Neuronal stem cell (in vitro differentiated cells): ENCODE measurements at regions not wholly inside any gene's neighbourhood (a gene's known extent, or its start where the extent isn't known, plus 50 kb on each side); places are given as distances from the start of the nearest gene placed in this dataset.

Source experiments
- DNase-seq: peaks from one replicate; pipeline ENCODE4 v3.0.0-alpha.2; 2013; ENCODE audit warnings: low spot score
- H2AFZ ChIP-seq: one replicate; pipeline ENCODE4 v1.6.1; 2013; ENCODE audit warnings: mild to moderate bottlenecking, low read length, inconsistent platforms
- H2AK5ac ChIP-seq: 2 replicates; pipeline ENCODE4 v1.6.1; 2013; ENCODE audit warnings: low read depth, mild to moderate bottlenecking, inconsistent platforms, low read length, moderate library complexity, mixed read lengths
- H2BK120ac ChIP-seq: 2 replicates; pipeline ENCODE4 v1.6.1; 2013; ENCODE audit warnings: low read depth, mild to moderate bottlenecking, inconsistent platforms, low read length, moderate library complexity, mixed read lengths
- H2BK12ac ChIP-seq: one replicate; pipeline ENCODE4 v1.6.1; 2013; ENCODE audit warnings: low read length, inconsistent platforms
- H2BK15ac ChIP-seq: 2 replicates; pipeline ENCODE4 v1.6.1; 2013; ENCODE audit warnings: mild to moderate bottlenecking, low read length, inconsistent platforms, mixed read lengths
- H2BK5ac ChIP-seq: one replicate; pipeline ENCODE4 v1.6.1; 2013; ENCODE audit warnings: inconsistent platforms, mild to moderate bottlenecking, low read length, moderate library complexity
- H3K14ac ChIP-seq: one replicate; pipeline ENCODE4 v1.6.1; 2013; ENCODE audit warnings: low read length, inconsistent platforms
- H3K18ac ChIP-seq: 2 replicates; pipeline ENCODE4 v1.6.1; 2013; ENCODE audit warnings: low read length, inconsistent platforms
- H3K23ac ChIP-seq: 2 replicates; pipeline ENCODE4 v1.6.1; 2013; ENCODE audit warnings: low read depth, mild to moderate bottlenecking, mixed read lengths, low read length, inconsistent platforms; ENCODE audit not compliant: poor library complexity
- H3K27ac ChIP-seq: replicated peaks from 3 replicates; pipeline ENCODE4 v1.5.1; 2013; ENCODE audit warnings: low read length, inconsistent platforms
- H3K27me3 ChIP-seq, 3 experiments: 2 replicates each; pipeline ENCODE4 v1.6.1; 2013; ENCODE audit warnings: low read length in 3 of 3, mild to moderate bottlenecking in 2 of 3, inconsistent platforms in 1 of 3, low read depth in 1 of 3, mixed read lengths in 1 of 3, moderate library complexity in 1 of 3; ENCODE audit not compliant: control insufficient read depth in 3 of 3, insufficient read depth in 3 of 3
- H3K36me3 ChIP-seq, 2 donors: replicated peaks in 1 of 2; 2 replicates each; pipeline ENCODE4 v1.6.1; 2013; ENCODE audit warnings: low read length in 2 of 2; ENCODE audit not compliant: control insufficient read depth in 2 of 2, insufficient read depth in 2 of 2
- H3K4ac ChIP-seq: 2 replicates; pipeline ENCODE4 v1.6.1; 2013; ENCODE audit warnings: inconsistent platforms, mild to moderate bottlenecking, low read length, moderate library complexity
- H3K4me1 ChIP-seq, 2 donors: 1 replicate in 1 of 2; 2 replicates in 1 of 2; pipeline ENCODE4 v1.6.1; 2013; ENCODE audit warnings: low read length in 2 of 2, low read depth in 1 of 2; ENCODE audit not compliant: control insufficient read depth in 2 of 2, insufficient read depth in 1 of 2
- H3K4me2 ChIP-seq: one replicate; pipeline ENCODE4 v1.6.1; 2013; ENCODE audit warnings: mild to moderate bottlenecking, low read length, inconsistent platforms; ENCODE audit not compliant: insufficient read depth, poor library complexity, severe bottlenecking
- H3K4me3 ChIP-seq, 2 donors: 2 replicates each; pipeline ENCODE4 v1.5.1; 2013; ENCODE audit warnings: low read length in 2 of 2, mild to moderate bottlenecking in 2 of 2, inconsistent platforms in 1 of 2, moderate library complexity in 1 of 2
- H3K79me1 ChIP-seq: one replicate; pipeline ENCODE4 v1.6.1; 2013; ENCODE audit warnings: low read depth, mild to moderate bottlenecking, inconsistent platforms, low read length, moderate library complexity
- H3K9ac ChIP-seq: one replicate; pipeline ENCODE4 v1.6.1; 2013; ENCODE audit warnings: mild to moderate bottlenecking, low read depth, low read length, inconsistent platforms; ENCODE audit not compliant: poor library complexity
- H3K9me3 ChIP-seq, 2 donors: replicated peaks in 1 of 2; 2 replicates each; pipeline versions ENCODE3 to v1.6.1; 2013; ENCODE audit warnings: low read length in 2 of 2, mild to moderate bottlenecking in 2 of 2, inconsistent platforms in 1 of 2, low read depth in 1 of 2, mixed read lengths in 1 of 2, moderate library complexity in 1 of 2; ENCODE audit not compliant: control insufficient read depth in 2 of 2, insufficient read depth in 1 of 2
- H4K8ac ChIP-seq: one replicate; pipeline ENCODE4 v1.6.1; 2013; ENCODE audit warnings: low read depth, mild to moderate bottlenecking, inconsistent platforms, low read length, moderate library complexity
- H4K91ac ChIP-seq: one replicate; pipeline ENCODE4 v1.6.1; 2013; ENCODE audit warnings: low read length, low read depth, mild to moderate bottlenecking, inconsistent platforms; ENCODE audit not compliant: poor library complexity
- WGBS, 2 donors: extraction: QIAGEN DNeasy Blood & Tissue Kit; methylation state at CpG; one replicate each; pipeline ENCODE4 v1.1.7; 2013; ENCODE audit warnings: missing lambda C conversion rate in 2 of 2, mixed read lengths in 1 of 2; ENCODE audit not compliant: insufficient read length in 2 of 2, insufficient replicate concordance in 1 of 2; ENCODE audit errors: extremely low coverage in 2 of 2; 5-methylcytosine and 5-hydroxymethylcytosine counted together

DNA sequence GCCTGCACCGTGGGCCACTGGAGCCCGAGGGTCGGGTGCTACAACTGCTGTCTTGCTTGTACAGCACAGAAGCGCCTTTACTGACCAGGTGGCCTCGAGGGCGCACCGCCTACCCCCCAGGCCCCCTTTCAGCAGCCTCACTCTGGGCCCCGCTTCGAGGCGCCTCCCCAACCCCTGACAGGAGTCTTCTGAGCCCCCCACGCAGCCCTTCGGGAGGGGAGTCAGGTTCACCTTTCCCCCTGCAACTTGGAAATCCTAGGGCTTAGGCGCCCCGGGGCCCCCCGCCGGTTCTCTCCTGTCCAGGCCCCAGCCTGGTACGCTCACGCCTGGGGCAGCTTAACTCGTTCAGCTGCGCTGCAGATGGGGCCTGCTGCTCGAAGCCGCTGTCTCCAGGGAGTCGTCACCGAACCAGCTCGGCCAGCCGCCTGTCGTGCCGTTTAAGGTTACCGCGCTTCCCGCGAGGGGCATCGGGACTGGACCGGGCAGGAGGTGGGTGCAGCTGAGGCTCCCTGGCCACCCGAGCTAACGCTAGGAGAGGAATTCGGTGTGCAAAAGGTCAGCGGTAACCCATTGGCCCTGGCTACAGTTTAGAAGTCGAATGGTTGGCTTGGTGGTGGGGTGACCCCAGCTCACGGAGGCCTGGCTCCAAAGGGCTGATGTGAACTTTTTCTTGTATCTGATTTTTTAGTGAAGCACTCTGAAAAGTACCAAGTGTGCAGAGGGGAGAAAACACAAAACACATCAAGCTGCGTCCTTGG is 58.9 kb upstream of the BCOR start:
- no peak overlapping the region for H4K8ac ChIP-seq
- no peak overlapping the region for H3K9ac ChIP-seq
- peak overlapping the region; percentile 78 for H2AFZ ChIP-seq
- H2BK12ac ChIP-seq = peak overlapping the region; percentile 22
- H3K4me2 ChIP-seq = peak overlapping the region; percentile 40
- H4K91ac ChIP-seq = no peak overlapping the region
- peak overlapping the region; percentile 89 for H3K18ac ChIP-seq
- H3K14ac ChIP-seq = peak overlapping the region; percentile 21
- H3K36me3 ChIP-seq = no peaks in the 10 kb centered on the region
- H3K27me3 ChIP-seq = peaks cover 0 to 17% (median 0%) of the 10 kb centered on the region in 3 experiments
- H2BK5ac ChIP-seq = no peak overlapping the region
- H3K23ac ChIP-seq = no peak overlapping the region
- no peak overlapping the region for H3K27ac ChIP-seq
- peaks cover 5% of the 10 kb centered on the region for H3K79me1 ChIP-seq
- DNase-seq = no peak
- no CpG with 5 or more reads among the region's 41 CpGs for WGBS, 2 donors
- H3K4ac ChIP-seq = no peak overlapping the region
- no peak overlapping the region for H3K4me3 ChIP-seq
- H2BK120ac ChIP-seq = no peak overlapping the region
- peaks cover 13 to 14% of the 10 kb centered on the region in 2 donors for H3K4me1 ChIP-seq
- H2AK5ac ChIP-seq = no peak overlapping the region
- no peaks in the 10 kb centered on the region for H3K9me3 ChIP-seq
- H2BK15ac ChIP-seq = peak overlapping the region; percentile 49

GRCh38 chrX:40155589-40156469 is 58.1 kb upstream of the BCOR start:
- Histone ChIP-seq H2AFZ (peak overlapping the region; percentile 78), H3K79me1 (peaks cover 5% of the 10 kb centered on the region), H3K18ac (peak overlapping the region; percentile 92), H2BK15ac (no peak overlapping the region), H2BK5ac (peak overlapping the region; percentile 5), H3K4me3 (peak overlapping the region; percentile 51 to 58), H3K4me2 (peak overlapping the region; percentile 52), H2BK12ac (no peak overlapping the region), H3K14ac (no peak overlapping the region), H3K36me3 (no peaks in the 10 kb centered on the region), H3K9ac (peak overlapping the region; percentile 60), H2AK5ac (no peak overlapping the region), H3K9me3 (no peaks in the 10 kb centered on the region), H2BK120ac (no peak overlapping the region), H3K27me3 (peaks cover 0 to 23% (median 0%) of the 10 kb centered on the region in 3 experiments), H4K91ac (no peak overlapping the region), H3K4ac (no peak overlapping the region), H3K23ac (peak overlapping the region; percentile 43), H4K8ac (no peak overlapping the region), H3K4me1 (peaks cover 13 to 14% of the 10 kb centered on the region in 2 donors), H3K27ac (no peak overlapping the region)
- WGBS, 2 donors = no CpG with 5 or more reads among the region's 73 CpGs
- DNase-seq = no peak

DNA sequence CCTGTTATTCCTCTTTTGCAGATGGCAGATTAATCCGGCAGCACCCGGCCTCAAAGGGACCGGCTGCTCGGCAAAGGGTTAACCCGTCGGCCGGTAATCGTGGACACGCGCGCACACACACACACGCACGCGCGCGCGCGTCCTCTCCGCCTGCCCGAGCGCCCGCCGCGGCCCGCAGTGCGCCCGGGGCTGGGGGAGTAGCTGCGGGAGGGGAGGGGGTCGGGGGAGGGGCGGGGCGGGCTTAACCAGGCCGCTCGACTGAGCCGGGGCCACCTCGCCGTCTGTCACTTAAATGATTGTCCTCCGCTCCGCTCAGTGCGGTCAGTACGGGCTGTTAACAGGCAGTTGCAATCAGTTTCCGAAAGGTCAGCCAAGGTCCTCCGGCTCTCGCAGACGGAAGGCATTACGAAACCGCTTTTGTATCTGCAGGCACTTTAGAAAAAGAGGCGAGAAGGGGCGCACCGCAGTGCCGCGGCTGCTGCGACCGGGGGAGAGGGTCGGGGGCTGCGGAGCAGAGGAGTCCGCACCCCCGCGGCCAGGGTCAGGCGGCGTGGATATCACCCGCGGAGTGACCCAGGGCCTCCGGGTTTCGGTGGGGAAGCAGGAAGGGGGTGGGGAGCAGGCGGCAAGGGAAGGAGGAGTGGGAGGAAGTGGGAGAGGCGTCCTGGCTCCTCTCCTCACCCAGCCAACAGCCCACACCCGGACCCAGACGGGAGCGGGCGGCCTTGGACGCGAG is 57.3 kb upstream of the BCOR start:
- Histone ChIP-seq H2AK5ac (no peak overlapping the region), H3K79me1 (peaks cover 5% of the 10 kb centered on the region), H2BK120ac (no peak overlapping the region), H3K27ac (peak overlapping the region; percentile 46), H3K14ac (no peak overlapping the region), H3K9ac (peak overlapping the region; percentile 60), H2AFZ (peak overlapping the region; percentile 78), H4K8ac (no peak overlapping the region), H2BK15ac (no peak overlapping the region), H3K18ac (peak overlapping the region; percentile 93), H3K27me3 (peaks cover 0 to 28% (median 0%) of the 10 kb centered on the region in 3 experiments), H4K91ac (no peak overlapping the region), H3K4me1 (peaks cover 13 to 16% of the 10 kb centered on the region in 2 donors), H3K36me3 (no peaks in the 10 kb centered on the region), H3K23ac (peak overlapping the region; percentile 65), H3K4me2 (peak overlapping the region; percentile 66), H3K9me3 (no peaks in the 10 kb centered on the region), H3K4ac (no peak overlapping the region), H2BK5ac (peak overlapping the region; percentile 5), H3K4me3 (peak overlapping the region; percentile 51 to 71), H2BK12ac (no peak overlapping the region)
- WGBS, 2 donors = no CpG with 5 or more reads among the region's 72 CpGs
- DNase-seq = no peak
